Erythroblast (primary cell): ENCODE measurements at regions not wholly inside any gene's neighbourhood (a gene's known extent, or its start where the extent isn't known, plus 50 kb on each side); places are given as distances from the start of the nearest gene placed in this dataset.

Experiments
- DNase-seq, 2 experiments: peaks; one replicate each; lab custom pipeline; 2025; lab: John Stamatoyannopoulos, UW
- GATA1 ChIP-seq: IDR thresholded peaks from 2 replicates; pipeline ENCODE4 v1.6.1; 2011; ENCODE audit warnings: low read depth, mild to moderate bottlenecking, control low read depth, low read length, moderate library complexity
- POLR2A ChIP-seq: IDR thresholded peaks from 2 replicates; pipeline ENCODE4 v1.6.1; 2011; ENCODE audit warnings: mild to moderate bottlenecking, low read length

DNA sequence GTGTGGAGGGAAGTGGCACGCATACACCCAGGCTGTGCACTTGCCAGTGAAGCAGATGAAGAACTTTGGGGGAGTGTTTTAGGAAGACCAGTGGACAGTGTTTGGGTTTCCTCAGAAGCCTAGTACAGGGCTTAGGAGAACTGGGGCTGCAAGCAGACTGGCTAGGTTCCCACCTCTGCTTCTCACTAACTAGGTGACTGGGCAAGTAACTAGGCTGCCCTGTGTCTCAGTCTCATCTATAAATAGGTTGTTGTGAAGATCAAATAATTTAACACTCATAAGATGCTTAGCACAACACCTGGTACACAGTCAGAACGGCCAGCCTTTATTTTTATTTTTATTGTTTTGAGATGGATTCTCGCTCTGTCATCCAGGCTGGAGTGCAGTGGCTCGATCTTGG lies 312.1 kb downstream of the CDH26 start:
- DNase-seq, result no peak
- TF ChIP-seq GATA1, result no peak
- no peak for TF ChIP-seq POLR2A

GRCh38 chr20:60271597-60271996 lies 313.4 kb downstream of the CDH26 start:
- TF ChIP-seq GATA1, result no peak
- no peak for TF ChIP-seq POLR2A
- DNase-seq, result no peak

GRCh38 chr20:60272790-60273189 lies 314.6 kb downstream of the CDH26 start:
- no peak for DNase-seq
- TF ChIP-seq POLR2A, result no peak
- TF ChIP-seq GATA1, result no peak

DNA sequence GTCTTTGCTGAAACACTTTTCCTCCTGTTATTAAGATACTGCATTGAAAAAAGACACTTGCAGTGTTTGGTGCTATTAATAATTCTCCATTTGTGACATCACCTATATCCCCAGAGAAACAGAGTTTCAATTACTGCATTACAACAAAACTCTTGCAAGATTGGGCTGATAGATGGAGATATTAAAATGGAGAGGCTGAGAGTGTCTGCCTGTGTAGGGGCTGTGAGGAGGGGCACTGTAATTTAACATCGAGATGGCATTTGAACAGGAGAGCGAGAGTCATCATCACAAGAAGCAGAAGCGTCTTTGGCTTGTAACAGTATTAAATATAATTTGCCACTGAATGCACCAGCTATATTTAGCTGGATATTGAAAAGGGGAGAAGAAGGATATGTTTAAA lies 316.5 kb downstream of the CDH26 start:
- TF ChIP-seq POLR2A (no peak), GATA1 (no peak)
- no peak for DNase-seq

- no peak for DNase-seq
- TF ChIP-seq POLR2A (no peak), GATA1 (no peak)
Observed at GRCh38 chr20:60281295-60281694, 323.1 kb downstream of the CDH26 start.

- TF ChIP-seq GATA1 (no peak), POLR2A (no peak)
- DNase-seq, result peak; percentile 1 to 6
Observed at GRCh38 chr20:60283281-60283680, 325.1 kb downstream of the CDH26 start.

DNA sequence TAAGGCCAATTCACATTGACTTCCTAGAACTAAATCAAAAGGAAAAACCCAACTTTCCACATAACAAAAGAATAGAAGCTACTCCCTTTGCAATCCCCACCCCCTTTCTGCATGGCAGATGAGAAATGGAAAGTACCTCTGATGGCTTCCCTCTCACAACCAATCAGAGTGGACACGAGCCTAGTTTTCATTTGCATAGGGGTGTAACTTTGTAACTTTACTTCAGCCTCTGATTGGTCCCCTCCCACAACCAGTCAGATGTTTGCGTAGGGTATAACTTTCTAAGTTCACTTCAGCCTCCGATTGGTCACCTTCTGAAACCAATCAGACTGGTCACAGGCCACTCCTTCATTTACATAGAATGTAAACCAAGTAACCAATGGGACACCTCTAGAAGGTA lies 328.5 kb downstream of the CDH26 start:
- no peak for DNase-seq
- TF ChIP-seq POLR2A, result no peak
- no peak for TF ChIP-seq GATA1

DNA sequence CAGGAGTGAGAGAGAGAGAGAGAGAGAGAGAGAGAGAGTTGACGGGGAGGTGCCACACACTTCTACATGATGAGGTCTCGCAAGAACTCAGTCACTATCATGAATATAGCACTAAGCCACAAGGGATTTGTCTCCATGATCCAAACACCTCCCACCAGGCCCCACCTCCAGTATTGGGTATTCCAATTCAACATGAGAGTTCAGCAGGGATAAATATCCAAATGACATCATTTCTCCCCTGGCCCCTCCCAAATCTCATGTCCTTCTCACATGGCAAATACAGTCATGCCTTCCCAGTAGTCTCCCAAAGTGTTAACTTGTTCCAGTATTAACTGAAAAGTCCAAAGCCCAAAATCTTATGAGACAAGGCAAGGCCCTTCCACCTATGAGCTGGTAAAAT lies 330.7 kb downstream of the CDH26 start:
- TF ChIP-seq GATA1 (no peak), POLR2A (no peak)
- no peak for DNase-seq

- no peak for DNase-seq
- TF ChIP-seq GATA1, result no peak
- TF ChIP-seq POLR2A, result no peak
Observed at GRCh38 chr20:60292001-60292520, 333.8 kb downstream of the CDH26 start.

- TF ChIP-seq POLR2A (no peak), GATA1 (no peak)
- DNase-seq, result no peak
Observed at GRCh38 chr20:60294632-60295031, 336.4 kb downstream of the CDH26 start.

DNA sequence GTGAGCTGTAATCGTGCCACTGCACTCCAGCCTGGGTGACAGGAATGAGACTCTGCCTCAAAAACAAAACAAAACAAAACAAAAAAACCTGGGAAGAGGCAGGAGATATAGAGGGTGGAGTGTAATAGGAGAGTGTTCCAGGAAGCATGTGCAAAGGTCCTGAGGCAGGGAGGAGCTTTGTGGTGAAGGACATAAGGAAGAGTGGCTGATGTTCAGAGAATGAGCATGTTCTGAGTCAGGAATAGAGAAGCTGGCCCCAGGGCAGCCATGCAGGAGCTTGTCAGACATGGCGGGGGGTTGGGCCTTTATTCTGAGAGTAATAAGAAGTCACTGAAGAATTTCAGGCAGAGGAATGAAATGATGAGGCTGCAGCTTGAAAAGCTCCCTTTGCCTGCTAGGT lies 337.0 kb downstream of the CDH26 start:
- TF ChIP-seq GATA1 (no peak), POLR2A (no peak)
- DNase-seq, result no peak

- DNase-seq, result no peak
- TF ChIP-seq POLR2A, result no peak
- no peak for TF ChIP-seq GATA1
Observed at GRCh38 chr20:60297649-60298048, 339.4 kb downstream of the CDH26 start.

DNA sequence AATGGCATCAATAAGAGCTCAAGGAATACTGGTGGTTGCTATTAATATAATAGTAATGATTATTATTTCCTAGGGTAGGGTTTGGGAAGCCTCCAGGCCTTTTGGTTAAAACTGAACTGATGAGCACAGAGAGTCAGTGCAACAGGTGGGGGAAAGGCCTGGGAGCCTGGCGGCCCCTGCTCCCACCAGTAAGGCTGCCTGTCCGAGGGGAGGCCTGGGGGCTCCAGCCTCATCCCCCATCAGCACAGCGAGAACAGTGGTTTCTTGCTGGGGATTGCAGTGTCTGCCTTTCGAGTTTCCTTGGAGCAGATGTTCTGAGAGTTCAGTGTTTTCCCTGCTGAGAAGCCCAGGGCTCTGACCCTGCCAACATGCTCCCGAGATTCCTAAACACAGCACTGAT lies 340.4 kb downstream of the CDH26 start:
- TF ChIP-seq POLR2A, result no peak
- TF ChIP-seq GATA1, result no peak
- no peak for DNase-seq

DNA sequence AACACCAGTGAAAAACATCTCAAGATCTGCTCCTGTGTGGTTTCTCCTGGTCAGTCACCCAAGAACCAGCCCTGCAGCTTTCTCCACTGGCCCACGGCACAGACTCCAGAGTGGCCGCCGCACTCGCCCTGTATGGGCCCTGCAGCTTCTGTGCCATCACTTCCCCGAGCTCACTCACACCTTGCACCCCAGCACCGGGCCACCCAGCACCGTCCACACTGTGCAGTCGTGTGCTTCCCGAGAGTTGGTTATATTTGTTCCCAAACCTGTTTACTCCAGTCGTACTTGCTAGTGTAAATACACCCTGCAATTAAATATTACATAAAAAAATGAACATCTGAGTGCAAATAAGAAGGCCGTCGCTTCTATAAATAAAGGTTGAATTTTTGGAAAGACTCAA lies 341.7 kb downstream of the CDH26 start:
- TF ChIP-seq POLR2A (no peak), GATA1 (no peak)
- DNase-seq, result no peak

GRCh38 chr20:60300374-60300773 lies 342.2 kb downstream of the CDH26 start:
- TF ChIP-seq GATA1 (no peak), POLR2A (no peak)
- DNase-seq, result no peak
